ENCODE measurements at regions not wholly inside any gene's neighbourhood (a gene's known extent, or its start where the extent isn't known, plus 50 kb on each side); places are given as distances from the start of the nearest gene placed in this dataset.

GRCh38 chr12:131355361-131356245 is 355.3 kb upstream of the SFSWAP start:
- Histone ChIP-seq H3K4me1 (ENCODE audit: insufficient read depth, low read length, poor library complexity, severe bottlenecking) (no peaks in the 10 kb centered on the region), H3K27me3 (replicated peaks; ENCODE audit: insufficient read depth, low read depth, low read length, poor library complexity) (peaks cover 2% of the 10 kb centered on the region), H3K27ac (ENCODE audit: low read depth, low read length, poor library complexity, severe bottlenecking) (no peak overlapping the region), H3K9me3 (ENCODE audit: low read depth, low read length, poor library complexity, severe bottlenecking) (no peaks in the 10 kb centered on the region), H3K36me3 (ENCODE audit: insufficient read depth, low read length, poor library complexity, severe bottlenecking) (no peaks in the 10 kb centered on the region), H3K4me3 (ENCODE audit: low read depth, low read length, poor library complexity, severe bottlenecking) (no peak overlapping the region)
- intact Hi-C loops (cut with micrococcal nuclease; ENCODE audit: unreplicated experiment), result no loop called here
- DNase-seq (ENCODE audit: low spot score), result no peak
- BruUV-seq (replicated peaks), result no TSS peak
- TF ChIP-seq EZH2 (IDR thresholded peaks at IDR 0.05; ENCODE audit: borderline replicate concordance, low read depth, low read length, poor library complexity, severe bottlenecking), result no peak
- TF ChIP-seq, protein P1, sequence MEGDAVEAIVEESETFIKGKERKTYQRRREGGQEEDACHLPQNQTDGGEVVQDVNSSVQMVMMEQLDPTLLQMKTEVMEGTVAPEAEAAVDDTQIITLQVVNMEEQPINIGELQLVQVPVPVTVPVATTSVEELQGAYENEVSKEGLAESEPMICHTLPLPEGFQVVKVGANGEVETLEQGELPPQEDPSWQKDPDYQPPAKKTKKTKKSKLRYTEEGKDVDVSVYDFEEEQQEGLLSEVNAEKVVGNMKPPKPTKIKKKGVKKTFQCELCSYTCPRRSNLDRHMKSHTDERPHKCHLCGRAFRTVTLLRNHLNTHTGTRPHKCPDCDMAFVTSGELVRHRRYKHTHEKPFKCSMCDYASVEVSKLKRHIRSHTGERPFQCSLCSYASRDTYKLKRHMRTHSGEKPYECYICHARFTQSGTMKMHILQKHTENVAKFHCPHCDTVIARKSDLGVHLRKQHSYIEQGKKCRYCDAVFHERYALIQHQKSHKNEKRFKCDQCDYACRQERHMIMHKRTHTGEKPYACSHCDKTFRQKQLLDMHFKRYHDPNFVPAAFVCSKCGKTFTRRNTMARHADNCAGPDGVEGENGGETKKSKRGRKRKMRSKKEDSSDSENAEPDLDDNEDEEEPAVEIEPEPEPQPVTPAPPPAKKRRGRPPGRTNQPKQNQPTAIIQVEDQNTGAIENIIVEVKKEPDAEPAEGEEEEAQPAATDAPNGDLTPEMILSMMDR (conservative IDR thresholded peaks at IDR 0.05; ENCODE audit: low read depth, low read length), result no peak
- ChIA-PET POLR2A (ENCODE audit: low non-redundant PET) (no interaction called here), CTCF (no interaction called here)

- Histone ChIP-seq H3K27me3 (replicated peaks; ENCODE audit: insufficient read depth, low read depth, low read length, poor library complexity) (peaks cover 5% of the 10 kb centered on the region), H3K36me3 (ENCODE audit: insufficient read depth, low read length, poor library complexity, severe bottlenecking) (no peaks in the 10 kb centered on the region), H3K4me3 (ENCODE audit: low read depth, low read length, poor library complexity, severe bottlenecking) (no peak overlapping the region), H3K27ac (ENCODE audit: low read depth, low read length, poor library complexity, severe bottlenecking) (no peak overlapping the region), H3K9me3 (ENCODE audit: low read depth, low read length, poor library complexity, severe bottlenecking) (no peaks in the 10 kb centered on the region), H3K4me1 (ENCODE audit: insufficient read depth, low read length, poor library complexity, severe bottlenecking) (no peaks in the 10 kb centered on the region)
- POLR2A ChIA-PET (ENCODE audit: low non-redundant PET), result no interaction called here
- no TSS peak for BruUV-seq (replicated peaks)
- intact Hi-C loops (cut with micrococcal nuclease; ENCODE audit: unreplicated experiment), result no loop called here
- TF ChIP-seq EZH2 (IDR thresholded peaks at IDR 0.05; ENCODE audit: borderline replicate concordance, low read depth, low read length, poor library complexity, severe bottlenecking), result no peak
- TF ChIP-seq, protein P1 (conservative IDR thresholded peaks at IDR 0.05; ENCODE audit: low read depth, low read length), result no peak
- DNase-seq (ENCODE audit: low spot score), result no peak
- CTCF ChIA-PET, result no interaction called here
These were observed 354.3 kb upstream of the SFSWAP start for GRCh38 chr12:131356485-131357184.

- Histone ChIP-seq H3K4me3 (ENCODE audit: low read depth, low read length, poor library complexity, severe bottlenecking) (no peak overlapping the region), H3K4me1 (ENCODE audit: insufficient read depth, low read length, poor library complexity, severe bottlenecking) (no peaks in the 10 kb centered on the region), H3K36me3 (ENCODE audit: insufficient read depth, low read length, poor library complexity, severe bottlenecking) (no peaks in the 10 kb centered on the region), H3K27ac (ENCODE audit: low read depth, low read length, poor library complexity, severe bottlenecking) (no peak overlapping the region), H3K9me3 (ENCODE audit: low read depth, low read length, poor library complexity, severe bottlenecking) (no peaks in the 10 kb centered on the region), H3K27me3 (replicated peaks; ENCODE audit: insufficient read depth, low read depth, low read length, poor library complexity) (peaks cover 5% of the 10 kb centered on the region)
- ChIA-PET CTCF (no interaction called here), POLR2A (ENCODE audit: low non-redundant PET) (no interaction called here)
- DNase-seq (ENCODE audit: low spot score), result no peak
- intact Hi-C loops (cut with micrococcal nuclease; ENCODE audit: unreplicated experiment), result no loop called here
- no TSS peak for BruUV-seq (replicated peaks)
- TF ChIP-seq, protein P1 (conservative IDR thresholded peaks at IDR 0.05; ENCODE audit: low read depth, low read length), result no peak
- no peak for TF ChIP-seq EZH2 (IDR thresholded peaks at IDR 0.05; ENCODE audit: borderline replicate concordance, low read depth, low read length, poor library complexity, severe bottlenecking)
These were observed 353.6 kb upstream of the SFSWAP start for GRCh38 chr12:131357185-131357747.
